Osteocyte (in vitro differentiated cells): ENCODE measurements at regions not wholly inside any gene's neighbourhood (a gene's known extent, or its start where the extent isn't known, plus 50 kb on each side); places are given as distances from the start of the nearest gene placed in this dataset.

Experiments used
- DNase-seq: peaks from one replicate; pipeline ENCODE4 v3.0.0; 2021; ENCODE audit warnings: mixed read lengths; ENCODE audit not compliant: unreplicated experiment; ENCODE audit errors: extremely low spot score
- H3K27ac Mint-ChIP-seq: one replicate; pipeline ENCODE4 v1.8.0; 2021; ENCODE audit warnings: mild to moderate bottlenecking, mixed read lengths; ENCODE audit not compliant: unreplicated experiment
- H3K27me3 Mint-ChIP-seq: one replicate; pipeline ENCODE4 v1.8.0; 2021; ENCODE audit warnings: mixed read lengths; ENCODE audit not compliant: unreplicated experiment
- H3K36me3 Mint-ChIP-seq: one replicate; pipeline ENCODE4 v1.8.0; 2021; ENCODE audit warnings: mixed read lengths; ENCODE audit not compliant: unreplicated experiment
- H3K4me1 Mint-ChIP-seq: one replicate; pipeline ENCODE4 v1.8.0; 2021; ENCODE audit warnings: mixed read lengths; ENCODE audit not compliant: unreplicated experiment
- H3K4me3 Mint-ChIP-seq: one replicate; pipeline ENCODE4 v1.8.0; 2021; ENCODE audit warnings: mild to moderate bottlenecking, moderate library complexity, mixed read lengths; ENCODE audit not compliant: unreplicated experiment
- H3K9me3 Mint-ChIP-seq: one replicate; pipeline ENCODE4 v1.8.0; 2021; ENCODE audit warnings: mixed read lengths; ENCODE audit not compliant: unreplicated experiment
- CTCF ChIP-seq: fragments of 200-600 bp; sonication (generic); IDR thresholded peaks from 2 replicates; pipeline ENCODE4 v1.5.0; 2021; ENCODE audit warnings: antibody characterized with exemption, mild to moderate bottlenecking, moderate library complexity

GRCh38 chr13:26155568-26155967, 66.5 kb downstream of the RNF6 start:
- Mint-ChIP-seq H3K4me1 (no peaks in the 10 kb centered on the region), H3K9me3 (no peaks in the 10 kb centered on the region), H3K27ac (no peak overlapping the region), H3K4me3 (no peak overlapping the region), H3K27me3 (peaks cover 53% of the 10 kb centered on the region), H3K36me3 (no peaks in the 10 kb centered on the region)
- no peak for DNase-seq
- no peak for TF ChIP-seq CTCF

GRCh38 chr13:26133851-26134250, 82.0 kb upstream of the SHISA2 start:
- DNase-seq: no peak
- TF ChIP-seq CTCF: no peak
- Mint-ChIP-seq H3K36me3 (no peaks in the 10 kb centered on the region), H3K9me3 (no peaks in the 10 kb centered on the region), H3K4me3 (no peak overlapping the region), H3K27me3 (peaks cover 60% of the 10 kb centered on the region), H3K4me1 (no peaks in the 10 kb centered on the region), H3K27ac (no peak overlapping the region)

GRCh38 chr13:26133286-26133685, 81.5 kb upstream of the SHISA2 start:
- H3K9me3 Mint-ChIP-seq: no peaks in the 10 kb centered on the region
- H3K4me1 Mint-ChIP-seq: no peaks in the 10 kb centered on the region
- no peak for TF ChIP-seq CTCF
- no peak overlapping the region for H3K27ac Mint-ChIP-seq
- H3K27me3 Mint-ChIP-seq: peaks cover 54% of the 10 kb centered on the region
- no peak for DNase-seq
- H3K4me3 Mint-ChIP-seq: no peak overlapping the region
- no peaks in the 10 kb centered on the region for H3K36me3 Mint-ChIP-seq

GRCh38 chr13:26132756-26133155, 80.9 kb upstream of the SHISA2 start:
- H3K4me1 Mint-ChIP-seq: no peaks in the 10 kb centered on the region
- H3K27ac Mint-ChIP-seq: no peak overlapping the region
- peak; percentile 21 for TF ChIP-seq CTCF
- H3K9me3 Mint-ChIP-seq: no peaks in the 10 kb centered on the region
- H3K4me3 Mint-ChIP-seq: no peak overlapping the region
- H3K36me3 Mint-ChIP-seq: no peaks in the 10 kb centered on the region
- H3K27me3 Mint-ChIP-seq: peaks cover 49% of the 10 kb centered on the region
- no peak for DNase-seq

- no peak for TF ChIP-seq CTCF
- Mint-ChIP-seq H3K4me1 (no peaks in the 10 kb centered on the region), H3K9me3 (no peaks in the 10 kb centered on the region), H3K27ac (no peak overlapping the region), H3K27me3 (peaks cover 41% of the 10 kb centered on the region), H3K36me3 (no peaks in the 10 kb centered on the region), H3K4me3 (no peak overlapping the region)
- DNase-seq: no peak
Measured at GRCh38 chr13:26128676-26129075, 76.9 kb upstream of the SHISA2 start.
